Smooth muscle cell (in vitro differentiated cells): ENCODE measurements at regions not wholly inside any gene's neighbourhood (a gene's known extent, or its start where the extent isn't known, plus 50 kb on each side); places are given as distances from the start of the nearest gene placed in this dataset.
A peak's percentile ranks its signal among the peaks of the same experiment; 100 is the strongest.

Experiments
- DNase-seq: peaks from one replicate; lab custom pipeline; 2025; ENCODE audit not compliant: unreplicated experiment; lab: John Stamatoyannopoulos, UW
- H2AFZ ChIP-seq: fragments of 200-600 bp; sonication (generic); 2 replicates; pipeline ENCODE4 v1.6.0; 2016; ENCODE audit warnings: antibody characterized with exemption, low read depth, mild to moderate bottlenecking
- H3F3A ChIP-seq: fragments of 200-600 bp; sonication (generic); 2 replicates; pipeline ENCODE4 v1.6.0; 2017; ENCODE audit warnings: antibody characterized with exemption, low read depth
- H3K27ac ChIP-seq: fragments of 200-600 bp; sonication (generic); 2 replicates; pipeline ENCODE4 v1.5.1; 2016; ENCODE audit warnings: low read depth, mild to moderate bottlenecking
- H3K27me3 ChIP-seq: fragments of 200-600 bp; sonication (generic); 2 replicates; pipeline ENCODE4 v1.6.1; 2016; ENCODE audit warnings: low read depth, mild to moderate bottlenecking
- H3K36me3 ChIP-seq: fragments of 200-600 bp; sonication (generic); 2 replicates; pipeline ENCODE4 v1.5.1; 2016; ENCODE audit warnings: low read depth
- H3K4me1 ChIP-seq: fragments of 200-600 bp; sonication (generic); 2 replicates; pipeline ENCODE4 v1.5.1; 2016; ENCODE audit warnings: low read depth
- H3K4me2 ChIP-seq: fragments of 200-600 bp; sonication (generic); 2 replicates; pipeline ENCODE4 v1.6.0; 2016; ENCODE audit warnings: mild to moderate bottlenecking
- H3K4me3 ChIP-seq: fragments of 200-600 bp; sonication (generic); 2 replicates; pipeline ENCODE4 v1.5.1; 2016; ENCODE audit warnings: mild to moderate bottlenecking
- H3K79me2 ChIP-seq: fragments of 200-600 bp; sonication (generic); 2 replicates; pipeline ENCODE4 v1.6.0; 2016; ENCODE audit warnings: low read depth, mild to moderate bottlenecking
- H3K9ac ChIP-seq: fragments of 200-600 bp; sonication (generic); 2 replicates; pipeline ENCODE4 v1.6.0; 2016; ENCODE audit warnings: low read depth
- H3K9me3 ChIP-seq: fragments of 200-600 bp; sonication (generic); replicated peaks from 2 replicates; pipeline ENCODE4 v1.5.1; 2016; ENCODE audit warnings: low read depth
- H4K20me1 ChIP-seq: fragments of 200-600 bp; sonication (generic); 2 replicates; pipeline ENCODE4 v1.6.0; 2016; ENCODE audit warnings: low read depth
- CTCF ChIP-seq: fragments of 200-600 bp; sonication (generic); IDR thresholded peaks from 2 replicates; pipeline ENCODE4 v1.5.1; 2017; ENCODE audit warnings: borderline replicate concordance, mild to moderate bottlenecking, antibody characterized with exemption; ENCODE audit not compliant: insufficient read depth, poor library complexity, severe bottlenecking
- WGBS: methylation state at CpG from one replicate; pipeline ENCODE4 v1.1.7; 2016; ENCODE audit warnings: low lambda C conversion rate; 5-methylcytosine and 5-hydroxymethylcytosine counted together

- no peak overlapping the region for H3K4me3 ChIP-seq
- TF ChIP-seq CTCF: no peak
- H3K9ac ChIP-seq: no peak overlapping the region
- H3K27me3 ChIP-seq: no peaks in the 10 kb centered on the region
- H3K27ac ChIP-seq: no peak overlapping the region
- no peaks in the 10 kb centered on the region for H4K20me1 ChIP-seq
- DNase-seq: no peak
- H3K36me3 ChIP-seq: no peaks in the 10 kb centered on the region
- H3K79me2 ChIP-seq: no peaks in the 10 kb centered on the region
- no peaks in the 10 kb centered on the region for H3K9me3 ChIP-seq
- no peak overlapping the region for H3K4me2 ChIP-seq
- 94% methylated on average over 5 of the region's 5 CpGs for WGBS
- no peaks in the 10 kb centered on the region for H3F3A ChIP-seq
- H3K4me1 ChIP-seq: no peaks in the 10 kb centered on the region
- no peak overlapping the region for H2AFZ ChIP-seq
Observed at GRCh38 chr6:134381959-134382358, 64.0 kb upstream of the SGK1 start.

- H4K20me1 ChIP-seq: no peaks in the 10 kb centered on the region
- no peak overlapping the region for H3K4me2 ChIP-seq
- H3K79me2 ChIP-seq: no peaks in the 10 kb centered on the region
- DNase-seq: no peak
- no peaks in the 10 kb centered on the region for H3K27me3 ChIP-seq
- no peak for TF ChIP-seq CTCF
- no peak overlapping the region for H2AFZ ChIP-seq
- WGBS: 93% methylated on average over 1 of the region's 1 CpG
- no peak overlapping the region for H3K9ac ChIP-seq
- H3K27ac ChIP-seq: peak overlapping the region; percentile 28
- no peak overlapping the region for H3K4me3 ChIP-seq
- H3K4me1 ChIP-seq: no peaks in the 10 kb centered on the region
- H3K9me3 ChIP-seq: no peaks in the 10 kb centered on the region
- no peaks in the 10 kb centered on the region for H3F3A ChIP-seq
- H3K36me3 ChIP-seq: no peaks in the 10 kb centered on the region
Observed at GRCh38 chr6:134379599-134379998, 61.7 kb upstream of the SGK1 start.

GRCh38 chr6:134379076-134379475, 61.2 kb upstream of the SGK1 start:
- Histone ChIP-seq H3K36me3 (no peaks in the 10 kb centered on the region), H4K20me1 (no peaks in the 10 kb centered on the region), H3K4me3 (no peak overlapping the region), H2AFZ (no peak overlapping the region), H3K4me1 (no peaks in the 10 kb centered on the region), H3K9me3 (no peaks in the 10 kb centered on the region), H3F3A (no peaks in the 10 kb centered on the region), H3K27ac (peak overlapping the region; percentile 28), H3K27me3 (no peaks in the 10 kb centered on the region), H3K79me2 (no peaks in the 10 kb centered on the region), H3K9ac (no peak overlapping the region), H3K4me2 (no peak overlapping the region)
- DNase-seq: no peak
- TF ChIP-seq CTCF: no peak
- 74% methylated on average over 5 of the region's 5 CpGs for WGBS

GRCh38 chr6:134378426-134378825, 60.5 kb upstream of the SGK1 start:
- Histone ChIP-seq H4K20me1 (no peaks in the 10 kb centered on the region), H3F3A (no peaks in the 10 kb centered on the region), H3K27me3 (no peaks in the 10 kb centered on the region), H3K4me1 (no peaks in the 10 kb centered on the region), H3K79me2 (no peaks in the 10 kb centered on the region), H3K36me3 (no peaks in the 10 kb centered on the region), H3K4me3 (no peak overlapping the region), H3K9ac (no peak overlapping the region), H2AFZ (no peak overlapping the region), H3K9me3 (no peaks in the 10 kb centered on the region), H3K4me2 (no peak overlapping the region), H3K27ac (no peak overlapping the region)
- TF ChIP-seq CTCF: no peak
- no peak for DNase-seq
- 46% methylated on average over 1 of the region's 1 CpG for WGBS
